ENCODE measurements at regions not wholly inside any gene's neighbourhood (a gene's known extent, or its start where the extent isn't known, plus 50 kb on each side); places are given as distances from the start of the nearest gene placed in this dataset.

DNA sequence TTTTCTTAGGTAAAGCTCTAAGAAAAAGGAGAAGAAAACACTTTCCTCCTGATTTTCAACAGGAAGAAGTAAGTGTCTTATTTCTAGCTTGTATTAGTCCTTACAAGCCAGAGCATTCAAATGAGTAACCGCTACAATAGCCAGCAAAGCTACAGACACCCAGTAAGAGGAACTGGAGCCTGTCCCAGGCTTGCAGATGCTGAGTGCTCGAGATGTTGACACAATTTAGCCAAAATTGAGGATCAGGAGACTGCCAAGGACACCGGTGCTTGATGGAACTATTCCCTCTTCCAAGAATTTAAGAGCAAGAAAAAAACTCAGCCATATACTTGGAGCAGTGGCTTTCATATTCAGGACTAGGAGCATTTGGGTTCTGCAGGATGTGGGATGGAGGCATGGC is 149.3 kb upstream of the DPP6 start:
- TF ChIP-seq POLR2AphosphoS5 (IDR thresholded peaks at IDR 0.05) (no peak), POLR2A (IDR thresholded peaks at IDR 0.05) (no peak), EP300 (IDR thresholded peaks at IDR 0.05; ENCODE audit: low read depth) (no peak)
- TF ChIP-seq, protein P1, sequence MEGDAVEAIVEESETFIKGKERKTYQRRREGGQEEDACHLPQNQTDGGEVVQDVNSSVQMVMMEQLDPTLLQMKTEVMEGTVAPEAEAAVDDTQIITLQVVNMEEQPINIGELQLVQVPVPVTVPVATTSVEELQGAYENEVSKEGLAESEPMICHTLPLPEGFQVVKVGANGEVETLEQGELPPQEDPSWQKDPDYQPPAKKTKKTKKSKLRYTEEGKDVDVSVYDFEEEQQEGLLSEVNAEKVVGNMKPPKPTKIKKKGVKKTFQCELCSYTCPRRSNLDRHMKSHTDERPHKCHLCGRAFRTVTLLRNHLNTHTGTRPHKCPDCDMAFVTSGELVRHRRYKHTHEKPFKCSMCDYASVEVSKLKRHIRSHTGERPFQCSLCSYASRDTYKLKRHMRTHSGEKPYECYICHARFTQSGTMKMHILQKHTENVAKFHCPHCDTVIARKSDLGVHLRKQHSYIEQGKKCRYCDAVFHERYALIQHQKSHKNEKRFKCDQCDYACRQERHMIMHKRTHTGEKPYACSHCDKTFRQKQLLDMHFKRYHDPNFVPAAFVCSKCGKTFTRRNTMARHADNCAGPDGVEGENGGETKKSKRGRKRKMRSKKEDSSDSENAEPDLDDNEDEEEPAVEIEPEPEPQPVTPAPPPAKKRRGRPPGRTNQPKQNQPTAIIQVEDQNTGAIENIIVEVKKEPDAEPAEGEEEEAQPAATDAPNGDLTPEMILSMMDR (IDR thresholded peaks at IDR 0.05) = no peak
